ENCODE measurements at regions not wholly inside any gene's neighbourhood (a gene's known extent, or its start where the extent isn't known, plus 50 kb on each side); places are given as distances from the start of the nearest gene placed in this dataset.

DNA sequence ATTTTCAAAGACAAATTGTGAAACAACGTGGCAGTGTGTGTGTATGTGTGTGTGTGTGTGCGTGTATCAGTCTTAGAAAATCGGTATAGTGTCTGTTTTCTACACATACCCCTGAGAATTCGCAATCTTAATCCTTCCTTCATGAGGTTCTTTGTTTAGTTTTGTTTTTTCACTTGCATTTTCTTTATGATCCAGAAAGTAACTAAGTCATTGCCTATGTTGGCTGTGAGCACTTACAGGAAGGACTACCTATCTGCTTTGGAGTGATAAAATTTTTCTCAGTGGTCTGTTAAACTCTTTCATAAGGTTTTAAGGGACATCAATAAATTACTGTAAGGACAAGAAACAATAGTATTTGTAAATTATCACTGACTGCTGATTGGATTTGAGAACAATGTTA, 1587.1 kb downstream of the PCDH9 start:
- no peak overlapping the region for H3K4me3 ChIP-seq
- TF ChIP-seq, protein P1, sequence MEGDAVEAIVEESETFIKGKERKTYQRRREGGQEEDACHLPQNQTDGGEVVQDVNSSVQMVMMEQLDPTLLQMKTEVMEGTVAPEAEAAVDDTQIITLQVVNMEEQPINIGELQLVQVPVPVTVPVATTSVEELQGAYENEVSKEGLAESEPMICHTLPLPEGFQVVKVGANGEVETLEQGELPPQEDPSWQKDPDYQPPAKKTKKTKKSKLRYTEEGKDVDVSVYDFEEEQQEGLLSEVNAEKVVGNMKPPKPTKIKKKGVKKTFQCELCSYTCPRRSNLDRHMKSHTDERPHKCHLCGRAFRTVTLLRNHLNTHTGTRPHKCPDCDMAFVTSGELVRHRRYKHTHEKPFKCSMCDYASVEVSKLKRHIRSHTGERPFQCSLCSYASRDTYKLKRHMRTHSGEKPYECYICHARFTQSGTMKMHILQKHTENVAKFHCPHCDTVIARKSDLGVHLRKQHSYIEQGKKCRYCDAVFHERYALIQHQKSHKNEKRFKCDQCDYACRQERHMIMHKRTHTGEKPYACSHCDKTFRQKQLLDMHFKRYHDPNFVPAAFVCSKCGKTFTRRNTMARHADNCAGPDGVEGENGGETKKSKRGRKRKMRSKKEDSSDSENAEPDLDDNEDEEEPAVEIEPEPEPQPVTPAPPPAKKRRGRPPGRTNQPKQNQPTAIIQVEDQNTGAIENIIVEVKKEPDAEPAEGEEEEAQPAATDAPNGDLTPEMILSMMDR (IDR thresholded peaks at IDR 0.05) = no peak
- no peaks in the 10 kb centered on the region for H3K9me3 ChIP-seq
- H3K4me1 ChIP-seq = no peaks in the 10 kb centered on the region
- ATAC-seq (no peak), DNase-seq (no peak)
- H3K36me3 ChIP-seq = no peaks in the 10 kb centered on the region
- intact Hi-C loops (cut with DNase I) = no loop called here
- no peak overlapping the region for H3K27ac ChIP-seq
- H3K27me3 ChIP-seq (ENCODE audit: low read depth) = no peaks in the 10 kb centered on the region

DNA sequence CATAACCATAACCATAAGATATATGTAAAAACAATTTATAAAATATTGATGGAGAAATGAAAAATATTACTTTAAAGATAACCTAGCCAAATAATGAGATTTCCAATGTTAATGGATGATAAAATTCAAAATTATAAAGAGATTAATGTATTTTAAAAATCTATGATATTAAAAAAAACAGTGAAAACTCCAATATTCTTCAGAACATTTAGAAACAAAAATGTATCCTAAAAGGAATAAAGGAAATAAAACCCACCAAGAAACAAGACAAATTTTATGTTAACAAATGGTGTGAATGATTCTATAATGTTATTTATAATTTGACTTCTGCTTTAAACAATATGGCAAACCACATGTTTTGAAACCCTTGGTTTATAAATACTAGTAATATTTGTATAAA, 1587.8 kb downstream of the PCDH9 start:
- ATAC-seq = no peak
- intact Hi-C loops (cut with DNase I) = no loop called here
- H3K4me1 ChIP-seq = no peaks in the 10 kb centered on the region
- TF ChIP-seq, protein P1 (IDR thresholded peaks at IDR 0.05) = no peak
- H3K9me3 ChIP-seq = no peaks in the 10 kb centered on the region
- H3K27me3 ChIP-seq (ENCODE audit: low read depth) = no peaks in the 10 kb centered on the region
- H3K36me3 ChIP-seq = no peaks in the 10 kb centered on the region
- no peak overlapping the region for H3K27ac ChIP-seq
- DNase-seq = no peak
- no peak overlapping the region for H3K4me3 ChIP-seq

DNA sequence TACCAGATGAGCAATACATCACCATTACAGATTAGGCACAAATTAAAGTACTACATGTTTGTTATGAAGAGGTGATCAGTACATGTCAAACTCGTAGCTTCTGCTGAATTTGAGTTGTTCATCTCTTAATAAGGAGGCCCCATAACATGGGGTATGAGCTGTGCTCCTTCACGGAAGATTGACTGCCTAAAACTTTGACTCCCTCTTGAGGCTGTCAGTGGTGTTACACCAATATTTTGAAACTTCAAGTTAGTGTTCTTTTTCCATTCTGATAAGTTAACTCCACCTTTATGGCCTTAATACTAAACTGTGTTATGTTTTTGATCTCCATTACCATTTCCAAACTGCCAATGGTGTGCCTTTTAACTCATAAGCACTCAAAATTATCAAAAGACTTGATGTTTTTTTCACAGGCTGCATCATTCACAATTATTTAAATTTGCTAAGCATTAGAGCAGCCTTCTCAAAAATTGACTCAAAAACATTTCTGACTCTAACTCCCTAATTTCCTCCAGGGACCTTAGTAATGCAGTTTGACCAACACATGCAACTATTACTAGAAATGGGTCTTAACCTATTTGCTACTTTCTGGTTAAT, 1591.5 kb downstream of the PCDH9 start:
- intact Hi-C loops (cut with DNase I) = no loop called here
- no peak for DNase-seq
- Histone ChIP-seq H3K9me3 (no peaks in the 10 kb centered on the region), H3K4me1 (no peaks in the 10 kb centered on the region), H3K27me3 (ENCODE audit: low read depth) (no peaks in the 10 kb centered on the region), H3K4me3 (no peak overlapping the region), H3K27ac (no peak overlapping the region), H3K36me3 (no peaks in the 10 kb centered on the region)
- ATAC-seq = peak; percentile 29 to 49
- TF ChIP-seq, protein P1 (IDR thresholded peaks at IDR 0.05) = peak; percentile 47

DNA sequence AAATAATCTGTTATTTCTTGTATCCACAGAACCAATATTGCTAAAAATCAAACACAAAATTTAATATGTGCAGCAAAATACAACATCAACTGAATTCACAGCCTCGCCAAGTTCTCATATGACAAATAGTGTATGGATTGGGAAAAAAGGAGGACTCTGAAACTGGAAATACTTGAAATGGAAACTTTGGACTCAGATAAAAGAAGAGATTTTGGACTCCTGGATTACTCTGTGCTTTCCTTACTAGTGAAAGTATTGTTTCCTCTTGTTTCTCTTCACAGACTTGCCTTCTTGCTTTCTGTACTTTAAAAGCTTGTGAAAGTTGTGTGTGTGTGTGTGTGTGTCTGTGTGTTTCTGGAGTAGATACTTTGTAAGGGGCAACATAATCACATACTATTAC, 1596.3 kb downstream of the PCDH9 start:
- Histone ChIP-seq H3K4me3 (no peak overlapping the region), H3K4me1 (no peaks in the 10 kb centered on the region), H3K27me3 (ENCODE audit: low read depth) (no peaks in the 10 kb centered on the region), H3K9me3 (no peaks in the 10 kb centered on the region), H3K27ac (no peak overlapping the region), H3K36me3 (no peaks in the 10 kb centered on the region)
- TF ChIP-seq, protein P1 (IDR thresholded peaks at IDR 0.05) = no peak
- intact Hi-C loops (cut with DNase I) = no loop called here
- DNase-seq (no peak), ATAC-seq (no peak)

DNA sequence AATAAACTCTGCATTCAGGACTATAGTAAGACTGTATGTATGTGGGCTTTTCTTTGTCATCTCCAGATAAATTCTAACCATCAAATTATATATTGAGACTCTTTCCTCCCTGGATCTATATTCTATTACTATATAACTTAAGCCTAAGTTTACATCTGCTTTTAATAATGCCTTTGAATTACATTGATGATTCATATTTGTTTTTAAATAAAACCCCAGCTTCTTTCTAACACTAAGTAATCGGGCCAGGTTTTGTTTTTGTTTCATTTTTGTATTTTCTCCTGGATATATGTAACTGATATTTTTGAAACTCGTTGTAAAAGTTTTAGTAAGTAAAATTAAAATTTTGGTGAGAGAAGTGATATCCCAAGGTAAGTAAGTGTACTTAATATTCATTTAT, 1599.1 kb downstream of the PCDH9 start:
- DNase-seq (no peak), ATAC-seq (no peak)
- Histone ChIP-seq H3K27ac (no peak overlapping the region), H3K36me3 (no peaks in the 10 kb centered on the region), H3K9me3 (no peaks in the 10 kb centered on the region), H3K4me3 (no peak overlapping the region), H3K27me3 (ENCODE audit: low read depth) (no peaks in the 10 kb centered on the region), H3K4me1 (no peaks in the 10 kb centered on the region)
- intact Hi-C loops (cut with DNase I) = no loop called here
- TF ChIP-seq, protein P1 (IDR thresholded peaks at IDR 0.05) = no peak

DNA sequence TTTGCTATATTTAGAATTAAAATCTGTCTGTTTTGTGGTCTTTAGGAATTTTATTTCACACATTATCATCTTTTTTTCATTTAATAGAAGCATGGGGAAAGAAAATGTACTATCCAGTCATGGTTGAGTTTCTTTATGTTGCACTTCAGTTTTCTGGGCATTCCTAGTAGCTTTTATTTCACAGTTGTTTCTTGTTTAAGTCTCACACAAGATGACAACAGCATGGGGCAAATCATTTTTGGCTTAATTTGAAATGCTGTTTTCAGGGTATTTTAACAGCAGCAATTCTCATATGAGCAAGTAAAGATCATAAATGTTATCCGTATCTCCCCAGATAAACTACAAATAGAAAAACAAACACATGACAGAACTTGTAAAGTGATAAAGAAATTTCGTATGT, 1600.2 kb downstream of the PCDH9 start:
- no peaks in the 10 kb centered on the region for H3K27me3 ChIP-seq (ENCODE audit: low read depth)
- no peaks in the 10 kb centered on the region for H3K9me3 ChIP-seq
- no peaks in the 10 kb centered on the region for H3K36me3 ChIP-seq
- intact Hi-C loops (cut with DNase I) = no loop called here
- H3K4me1 ChIP-seq = no peaks in the 10 kb centered on the region
- no peak for DNase-seq
- no peak for ATAC-seq
- TF ChIP-seq, protein P1 (IDR thresholded peaks at IDR 0.05) = no peak
- H3K27ac ChIP-seq = no peak overlapping the region
- no peak overlapping the region for H3K4me3 ChIP-seq

Data from lower lobe of right lung (tissue), 2 donors.